Epidermal melanocyte (primary cell): ENCODE measurements at regions not wholly inside any gene's neighbourhood (a gene's known extent, or its start where the extent isn't known, plus 50 kb on each side); places are given as distances from the start of the nearest gene placed in this dataset.
"Not testable (repeated sequence)": the region's sequence is repeated elsewhere in the genome, so short reads cannot be mapped to it uniquely, and the experiment has no call there.

Source experiments
- DNase-seq: peaks from one replicate; pipeline ENCODE4 v3.0.0; 2011; ENCODE audit warnings: low spot score; ENCODE audit not compliant: insufficient read length

DNA sequence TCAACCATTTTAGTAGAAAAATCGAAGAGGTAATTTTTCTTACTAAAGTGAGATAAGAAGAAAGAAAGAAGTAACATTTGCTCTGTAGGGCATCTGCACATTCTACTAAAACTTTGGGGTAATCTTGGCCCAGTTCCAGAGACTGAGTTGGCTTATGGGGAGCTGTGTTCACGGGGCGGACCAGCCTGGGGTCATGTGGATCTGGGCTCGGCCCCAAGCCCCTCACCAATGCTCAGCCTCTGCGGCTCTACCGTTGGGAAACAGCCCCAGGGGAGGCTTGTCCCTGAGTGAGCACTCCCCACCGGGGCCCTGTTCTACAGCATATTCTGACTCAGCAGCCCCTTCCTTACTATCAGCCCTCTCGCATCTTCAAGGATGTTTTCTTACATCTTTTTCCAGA, 132.3 kb downstream of the RTP5 start:
- no peak for DNase-seq

DNA sequence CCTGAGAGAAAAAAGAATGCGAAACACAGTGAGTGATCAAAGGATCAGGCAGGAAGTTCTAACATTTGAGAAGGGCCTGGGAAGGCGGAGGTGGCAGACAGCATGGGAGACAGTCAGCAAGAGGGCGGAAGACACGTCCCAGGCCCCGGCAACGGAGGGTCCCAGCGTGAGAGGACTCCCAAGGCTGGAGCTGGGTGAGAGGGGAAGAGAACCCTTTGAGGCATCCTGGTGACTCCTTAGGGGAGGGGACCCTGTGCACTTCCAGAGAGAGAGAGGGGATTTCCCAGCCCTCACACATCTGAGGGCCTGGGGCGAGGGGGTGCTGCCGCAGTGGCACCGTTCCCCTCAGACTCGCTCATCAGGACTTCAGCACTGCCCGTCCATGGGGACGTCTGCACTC, 133.4 kb downstream of the RTP5 start:
- no peak for DNase-seq

DNA sequence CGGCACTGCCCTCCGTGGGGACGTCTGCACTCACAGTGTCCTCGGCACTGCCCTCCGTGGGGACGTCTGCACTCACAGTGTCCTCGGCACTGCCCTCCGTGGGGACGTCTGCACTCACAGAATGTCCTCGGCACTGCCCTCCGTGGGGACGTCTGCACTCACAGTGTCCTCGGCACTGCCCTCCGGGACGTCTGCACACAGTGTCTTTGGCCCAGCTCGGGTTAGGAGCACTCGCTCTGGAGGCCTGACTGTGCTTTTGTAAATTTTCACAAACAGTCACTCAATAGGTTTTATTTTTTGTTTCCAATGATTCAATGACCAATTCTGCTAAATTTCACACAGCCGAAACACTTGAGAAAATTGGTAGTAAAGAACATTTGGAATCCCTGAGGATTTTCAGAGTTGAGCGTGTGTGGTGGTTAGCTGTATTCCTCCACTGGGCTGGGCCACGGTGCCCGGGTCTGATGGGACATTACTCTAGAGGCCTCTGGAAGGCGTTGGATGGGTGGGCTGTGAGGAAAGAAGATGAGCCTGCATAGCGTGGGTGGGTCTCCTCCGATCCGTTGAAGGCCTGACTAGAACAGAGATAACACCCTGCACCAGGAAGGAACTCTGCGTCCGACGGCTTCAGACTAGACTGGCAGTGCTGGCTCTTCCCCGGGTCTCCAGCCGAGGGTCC, 134.8 kb downstream of the RTP5 start:
- DNase-seq = no peak

DNA sequence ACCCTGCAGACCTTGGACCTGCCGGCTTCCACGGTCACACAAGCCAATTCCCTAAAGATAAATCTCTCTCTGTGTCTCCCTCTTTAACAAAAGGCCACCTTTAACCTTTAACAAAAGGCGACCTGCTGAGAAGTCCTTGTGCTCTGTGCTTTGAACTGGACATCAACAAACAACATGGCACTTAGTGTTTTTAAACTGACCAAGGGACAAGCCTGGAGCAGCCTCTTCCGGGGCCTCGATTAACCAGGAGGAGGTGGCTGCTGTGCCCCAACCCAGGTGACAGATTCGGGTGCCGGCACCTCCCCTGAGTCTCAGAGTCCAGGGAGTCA, 135.3 kb downstream of the RTP5 start:
- DNase-seq = no peak

DNA sequence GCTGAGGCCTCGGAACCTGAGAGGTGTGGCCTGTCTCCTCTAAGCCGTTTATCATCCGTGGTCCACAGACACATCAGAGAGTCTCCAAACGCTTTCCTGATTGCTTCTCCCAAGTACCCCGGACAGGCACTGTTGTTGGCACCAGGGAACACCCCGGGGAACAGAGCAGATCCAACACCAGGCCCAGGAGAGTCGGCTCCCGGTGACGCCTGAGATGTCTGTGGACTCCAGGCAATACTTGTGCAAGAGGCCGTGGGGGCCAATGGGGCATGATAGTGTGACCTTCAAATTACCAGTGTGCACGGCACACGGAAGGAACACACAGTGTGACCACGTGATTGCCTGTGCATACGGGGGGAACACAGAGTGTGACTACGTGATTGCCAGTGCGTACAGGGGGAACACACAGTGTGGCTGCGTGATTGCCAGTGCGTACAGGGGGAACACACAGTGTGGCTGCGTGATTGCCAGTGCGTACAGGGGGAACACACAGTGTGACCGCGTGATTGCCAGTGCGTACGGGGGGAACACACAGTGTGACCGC, 136.6 kb downstream of the RTP5 start:
- DNase-seq = not testable (repeated sequence)

DNA sequence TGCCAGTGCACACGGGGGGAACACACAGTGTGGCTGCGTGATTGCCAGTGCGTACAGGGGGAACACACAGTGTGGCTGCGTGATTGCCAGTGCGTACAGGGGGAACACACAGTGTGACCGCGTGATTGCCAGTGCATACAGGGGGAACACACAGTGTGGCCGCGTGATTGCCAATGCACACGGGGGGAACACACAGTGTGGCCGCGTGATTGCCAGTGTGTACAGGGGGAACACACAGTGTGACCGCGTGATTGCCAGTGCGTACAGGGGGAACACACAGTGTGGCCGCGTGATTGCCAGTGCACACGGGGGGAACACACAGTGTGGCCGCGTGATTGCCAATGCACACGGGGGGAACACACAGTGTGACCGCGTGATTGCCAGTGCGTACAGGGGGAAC, 139.4 kb downstream of the RTP5 start:
- not testable (repeated sequence) for DNase-seq

DNA sequence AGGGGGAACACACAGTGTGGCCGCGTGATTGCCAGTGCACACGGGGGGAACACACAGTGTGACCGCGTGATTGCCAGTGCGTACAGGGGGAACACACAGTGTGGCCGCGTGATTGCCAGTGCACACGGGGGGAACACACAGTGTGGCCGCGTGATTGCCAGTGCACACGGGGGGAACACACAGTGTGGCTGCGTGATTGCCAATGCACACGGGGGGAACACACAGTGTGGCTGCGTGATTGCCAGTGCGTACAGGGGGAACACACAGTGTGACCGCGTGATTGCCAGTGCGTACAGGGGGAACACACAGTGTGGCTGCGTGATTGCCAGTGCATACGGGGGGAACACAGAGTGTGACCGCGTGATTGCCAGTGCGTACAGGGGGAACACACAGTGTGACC, 140.3 kb downstream of the RTP5 start:
- DNase-seq = not testable (repeated sequence)

DNA sequence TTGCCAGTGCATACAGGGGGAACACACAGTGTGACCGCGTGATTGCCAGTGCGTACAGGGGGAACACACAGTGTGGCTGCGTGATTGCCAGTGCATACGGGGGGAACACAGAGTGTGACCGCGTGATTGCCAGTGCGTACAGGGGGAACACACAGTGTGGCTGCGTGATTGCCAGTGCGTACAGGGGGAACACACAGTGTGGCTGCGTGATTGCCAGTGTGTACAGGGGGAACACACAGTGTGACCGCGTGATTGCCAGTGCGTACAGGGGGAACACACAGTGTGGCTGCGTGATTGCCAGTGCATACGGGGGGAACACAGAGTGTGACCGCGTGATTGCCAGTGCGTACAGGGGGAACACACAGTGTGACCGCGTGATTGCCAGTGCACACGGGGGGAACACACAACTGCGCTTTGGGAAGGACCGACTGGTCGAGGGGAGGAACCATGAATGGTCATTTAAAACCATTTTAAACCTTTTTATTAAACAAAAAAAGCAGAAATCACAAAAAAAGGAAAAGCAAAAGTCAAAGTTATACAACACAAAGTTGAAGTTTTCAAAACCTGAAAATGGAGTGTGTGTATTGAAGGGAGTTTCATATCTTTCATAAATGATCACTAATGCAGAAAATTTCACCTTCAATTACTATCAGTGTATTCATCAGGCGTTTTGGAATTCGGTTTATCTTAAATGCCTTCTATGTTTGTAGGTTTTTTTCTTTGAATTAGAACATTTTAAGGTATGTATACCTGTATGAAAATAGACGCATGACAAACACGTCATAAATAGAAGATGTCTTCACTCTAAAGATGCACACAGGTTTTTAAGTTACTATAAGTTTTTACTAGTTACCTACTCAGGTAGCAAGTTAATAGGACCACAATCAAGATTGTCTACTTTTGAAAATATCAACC, 141.0 kb downstream of the RTP5 start:
- DNase-seq = not testable (repeated sequence)

DNA sequence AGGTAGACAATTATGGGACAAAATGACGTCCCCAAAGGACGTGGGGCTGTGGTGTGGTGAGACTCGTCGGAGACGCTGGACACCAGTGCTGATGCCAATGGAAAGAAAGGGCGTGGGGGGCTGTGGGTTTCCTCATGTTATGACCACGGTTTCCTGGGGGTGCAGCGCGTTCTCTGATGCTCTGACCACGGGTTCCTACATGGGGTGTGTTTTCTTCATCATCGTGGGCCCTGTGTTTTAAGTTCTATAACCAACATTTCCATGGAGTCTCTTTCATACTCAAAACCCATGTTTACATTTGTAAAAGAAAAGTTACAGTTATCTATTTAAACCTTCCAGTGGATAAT, 141.6 kb downstream of the RTP5 start:
- no peak for DNase-seq

DNA sequence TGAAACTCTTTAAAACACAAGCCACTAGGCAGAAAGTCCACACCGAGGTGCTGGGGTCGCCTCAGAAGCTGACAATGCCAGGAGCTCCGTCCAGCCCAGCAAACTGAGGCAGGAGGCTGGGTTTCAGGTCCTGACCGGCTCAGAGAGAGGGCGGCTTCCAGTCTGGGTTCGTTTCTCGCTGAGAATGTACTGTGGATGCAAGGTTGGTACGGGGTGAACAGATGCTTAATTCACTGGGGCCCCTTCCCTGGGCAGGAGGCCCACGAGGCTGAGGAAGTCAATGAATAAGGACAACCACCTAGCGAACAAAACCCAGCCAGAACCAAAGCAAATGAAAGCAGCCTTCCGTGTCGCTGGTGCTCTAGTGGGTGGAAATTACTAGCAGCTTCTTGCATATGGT, 142.0 kb downstream of the RTP5 start:
- DNase-seq = no peak

DNA sequence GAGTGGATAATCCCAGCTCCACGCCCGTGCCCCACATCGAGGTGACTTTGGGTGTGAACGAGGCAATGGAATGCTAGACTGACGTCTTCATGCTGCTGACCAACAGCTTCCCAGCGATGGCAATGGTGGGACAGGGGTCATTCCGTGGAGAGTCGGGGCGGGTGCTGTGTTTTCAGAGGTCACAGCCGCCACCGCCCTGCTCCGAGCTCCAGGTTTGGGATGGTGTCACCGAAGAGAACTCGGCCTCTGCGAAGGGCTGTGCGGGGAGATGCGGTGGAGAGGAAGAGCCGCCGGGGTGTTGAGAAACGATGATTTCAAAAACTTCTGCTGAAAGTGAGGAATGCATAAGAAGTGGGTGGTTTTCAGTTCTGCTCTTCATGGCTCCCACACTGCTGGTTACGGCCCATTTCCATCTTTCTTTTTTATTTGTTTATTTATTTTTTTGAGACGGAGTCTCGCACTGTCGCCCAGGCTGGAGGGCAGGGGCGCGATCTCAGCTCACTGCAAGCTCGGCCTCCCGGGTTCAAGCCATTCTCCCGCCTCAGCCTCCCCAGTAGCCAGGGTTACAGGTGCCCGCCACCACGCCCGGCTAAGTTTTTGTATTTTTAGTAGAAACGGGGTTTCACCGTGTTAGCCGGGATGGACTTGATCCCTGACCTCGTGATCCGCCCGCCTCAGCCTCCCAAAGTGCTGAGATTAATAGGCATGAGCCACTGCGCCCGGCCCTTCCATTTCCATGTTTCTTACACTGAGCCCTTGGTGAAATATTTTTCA, 142.6 kb downstream of the RTP5 start:
- no peak for DNase-seq

DNA sequence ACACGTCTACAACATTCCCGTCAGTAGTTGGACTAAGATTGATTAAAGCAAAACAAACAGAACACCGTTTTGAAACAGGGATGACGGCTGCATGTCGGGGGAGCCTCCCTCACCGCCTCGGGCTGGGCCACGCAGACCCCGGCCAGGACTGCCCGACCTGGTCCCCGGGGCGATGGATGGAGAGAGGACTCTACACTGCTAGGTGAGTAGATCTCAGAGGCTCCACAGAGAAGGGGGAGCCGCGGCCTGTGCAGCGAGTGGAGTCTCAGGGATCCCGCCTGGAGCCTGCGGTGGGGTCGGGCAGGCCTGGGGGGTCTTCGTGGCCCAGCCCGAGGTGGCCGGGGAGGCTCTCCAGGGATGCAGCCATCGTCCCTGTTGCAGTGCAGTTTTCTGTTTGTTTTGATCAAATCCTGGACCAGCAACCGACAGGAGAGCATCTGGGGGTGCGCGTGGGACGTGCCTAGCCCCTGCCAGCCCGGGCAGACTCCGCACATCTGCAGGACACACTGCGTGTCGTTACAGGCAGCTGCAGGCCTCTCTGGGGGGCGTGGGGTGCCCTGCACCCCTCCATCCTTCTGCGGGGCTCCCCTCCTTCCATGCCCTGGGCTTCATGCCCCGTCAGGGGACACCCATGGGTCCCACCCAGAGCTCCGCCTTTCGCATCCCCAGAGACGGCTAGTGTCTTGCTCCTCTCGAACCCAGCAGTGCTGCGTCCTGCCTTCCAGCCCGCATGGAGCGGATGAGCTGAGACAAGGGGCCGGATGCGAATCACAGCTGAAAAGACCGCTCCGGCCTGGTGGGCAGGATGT, 143.6 kb downstream of the RTP5 start:
- no peak for DNase-seq

DNA sequence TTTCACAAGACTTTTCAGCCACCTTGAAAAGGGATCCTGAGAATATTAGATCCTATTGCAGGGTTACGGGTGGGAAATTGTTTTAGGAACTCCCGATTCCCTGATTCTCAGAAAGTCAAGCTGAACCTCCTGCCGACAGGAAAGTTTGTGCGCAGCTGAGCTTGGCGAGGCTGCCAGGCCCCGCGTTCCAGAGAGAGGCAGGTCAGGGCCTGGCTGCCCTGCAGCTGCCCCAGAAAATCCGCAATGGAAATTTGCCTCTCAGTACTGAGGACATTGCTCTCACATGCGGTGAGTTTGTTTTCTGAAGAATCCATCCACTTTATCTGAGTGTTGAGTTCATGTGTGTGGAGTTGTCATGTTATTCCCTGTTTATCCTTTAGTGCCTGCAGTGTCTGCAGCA, 144.2 kb downstream of the RTP5 start:
- DNase-seq = no peak

DNA sequence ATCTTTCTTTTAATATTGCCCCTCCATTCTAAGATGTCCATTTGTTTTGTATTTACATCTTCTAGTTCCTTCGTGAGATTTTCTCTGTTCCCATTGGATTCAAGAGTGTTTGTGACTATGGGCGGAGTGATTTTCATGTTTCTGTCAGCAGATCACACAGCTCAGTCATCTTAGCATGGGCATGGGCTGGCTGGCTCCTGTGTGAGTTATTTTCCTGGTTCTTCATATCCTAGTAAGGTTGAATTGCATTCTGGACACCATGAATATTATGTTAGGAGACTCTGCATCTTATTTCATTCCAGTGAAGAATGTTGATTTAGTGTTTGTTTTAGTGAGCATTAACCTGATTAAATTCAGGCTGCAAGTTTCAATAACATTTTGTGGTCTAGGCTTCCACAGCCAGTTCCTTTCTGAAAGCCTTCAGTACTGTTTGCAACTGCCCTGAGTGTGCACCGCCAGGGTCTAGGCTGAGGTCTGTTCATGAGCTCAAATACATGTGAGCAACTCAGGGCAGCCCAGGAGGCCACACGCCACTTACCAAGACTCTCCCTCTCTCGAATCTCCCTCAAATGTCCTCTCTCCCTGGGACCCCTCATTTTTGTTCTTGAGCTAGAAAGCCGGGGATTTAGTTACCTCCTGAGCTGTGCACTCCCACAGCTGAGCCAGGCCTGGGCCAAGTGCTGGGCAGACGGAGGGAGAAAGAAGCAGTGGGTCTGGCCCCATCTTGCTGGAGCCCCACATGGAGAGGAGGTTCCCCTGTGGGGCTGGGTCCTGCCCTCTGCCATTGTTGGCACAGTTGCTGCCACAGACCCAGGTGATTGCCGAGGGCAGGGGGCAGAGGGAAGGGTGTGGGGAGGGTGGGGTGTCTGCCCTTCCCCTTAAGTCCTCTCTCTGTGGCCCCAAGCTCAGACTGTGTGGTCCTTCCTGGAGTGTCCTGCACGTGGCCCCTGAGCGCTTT, 145.9 kb downstream of the RTP5 start:
- DNase-seq = no peak

DNA sequence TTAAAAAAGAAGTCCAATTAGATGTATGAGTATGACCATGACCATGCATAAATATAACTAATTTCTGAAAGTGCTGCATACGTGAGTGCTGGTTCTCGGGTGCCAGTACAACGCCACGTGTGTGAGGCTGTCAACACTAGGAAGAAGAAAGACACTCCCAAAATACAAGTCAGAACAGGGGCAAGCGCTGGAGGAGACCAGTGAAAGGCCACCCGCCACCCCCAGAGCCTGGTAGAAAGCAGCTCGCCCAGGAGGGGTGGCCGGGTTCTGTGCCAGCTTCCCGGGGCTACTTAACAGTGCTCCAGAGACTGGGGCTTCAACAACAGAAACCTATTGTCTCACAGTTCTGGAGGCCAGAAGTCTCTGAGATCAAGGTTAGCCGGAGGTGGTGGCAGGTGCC, 147.6 kb downstream of the RTP5 start:
- no peak for DNase-seq

DNA sequence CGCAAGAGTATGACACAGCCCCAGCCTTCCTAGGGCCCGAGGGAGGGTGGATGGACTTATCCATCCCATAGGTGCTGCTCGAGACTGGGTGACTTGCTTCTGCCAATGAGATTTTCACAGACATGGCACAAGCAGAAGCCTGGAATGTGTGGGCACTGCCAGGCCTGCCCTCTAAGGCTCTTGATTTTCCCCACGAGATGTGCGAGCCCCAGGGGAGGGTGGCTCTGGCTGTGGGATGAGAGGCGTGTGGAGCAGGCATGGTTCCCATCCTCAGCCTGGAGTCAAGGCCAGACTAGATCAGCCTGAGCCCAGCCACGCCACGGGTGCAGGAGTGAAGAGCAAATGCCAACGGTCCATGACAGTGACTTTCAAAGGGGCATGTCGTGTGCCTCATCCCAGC, 148.9 kb downstream of the RTP5 start:
- DNase-seq = not testable (repeated sequence)

DNA sequence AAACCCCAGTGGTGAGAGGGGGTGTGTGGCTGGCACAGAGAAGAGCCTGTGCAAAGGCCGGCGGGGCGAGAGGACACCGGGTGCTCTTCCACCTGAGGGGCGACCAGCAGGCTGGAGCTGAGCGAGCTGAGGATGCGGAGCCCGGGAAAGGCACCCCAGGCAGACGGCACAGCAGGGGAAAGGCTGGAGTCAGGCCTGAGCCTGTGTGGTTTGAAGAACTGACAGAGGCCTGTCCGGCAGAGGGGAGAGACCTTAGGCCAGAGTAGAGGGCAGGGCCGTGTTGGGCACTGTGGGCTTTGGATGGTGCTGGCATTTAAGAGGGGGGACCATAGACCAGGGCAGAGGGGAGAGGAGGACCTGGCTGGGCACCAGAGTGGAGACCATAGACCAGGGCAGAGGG, 149.8 kb downstream of the RTP5 start:
- no peak for DNase-seq

DNA sequence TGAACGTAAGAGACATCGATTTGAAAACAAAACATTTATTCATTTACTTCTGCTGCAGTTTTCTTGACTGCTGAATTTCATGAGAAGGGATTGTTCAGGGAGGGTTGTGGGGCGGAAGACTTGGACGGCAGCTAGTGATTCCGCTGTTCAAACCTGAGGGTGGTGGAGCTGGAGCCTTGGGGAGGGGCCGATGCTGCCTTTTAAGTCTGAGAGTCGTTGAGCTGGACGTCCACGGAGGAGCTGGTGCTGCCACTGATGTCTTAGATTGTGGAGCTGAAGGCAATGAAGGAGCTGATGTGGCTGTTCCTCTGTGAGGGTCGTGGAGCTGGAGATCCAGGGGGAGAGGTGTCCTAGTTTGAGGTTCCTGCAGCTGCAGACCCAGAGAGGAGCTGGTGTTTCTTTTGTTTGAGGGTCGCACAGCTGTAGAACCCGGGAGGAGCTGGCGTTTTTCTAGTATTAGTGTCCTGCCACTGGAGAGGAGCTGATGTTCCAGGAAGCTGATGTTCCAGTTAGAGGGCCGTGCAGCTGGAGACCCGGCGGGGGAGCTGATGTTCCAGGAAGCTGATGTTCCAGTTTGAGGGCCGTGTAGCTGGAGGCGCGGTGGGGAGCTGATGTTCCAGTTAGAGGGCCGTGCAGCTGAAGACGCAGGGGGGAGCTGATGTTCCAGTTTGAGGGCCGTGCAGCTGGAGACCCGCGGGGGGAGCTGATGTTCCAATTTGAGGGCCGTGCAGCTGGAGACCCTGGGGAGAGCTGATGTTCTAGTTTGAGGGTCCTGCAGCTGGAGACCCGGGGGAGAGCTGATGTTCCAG, 150.9 kb downstream of the RTP5 start:
- no peak for DNase-seq
